ENCODE measurements at regions not wholly inside any gene's neighbourhood (a gene's known extent, or its start where the extent isn't known, plus 50 kb on each side); places are given as distances from the start of the nearest gene placed in this dataset.

- H3K9me3 ChIP-seq: no peaks in the 10 kb centered on the region
- 54 to 71% methylated on average over 1 of the region's 1 CpG for WGBS, 2 donors
- H3K4me3 ChIP-seq: no peak overlapping the region
- no peaks in the 10 kb centered on the region for H3K36me3 ChIP-seq
- no peak for TF ChIP-seq EP300 (IDR thresholded peaks at IDR 0.05)
- no peak for TF ChIP-seq POLR2A (IDR thresholded peaks at IDR 0.05)
- TF ChIP-seq CTCF (IDR thresholded peaks at IDR 0.05): no peak
- H3K27ac ChIP-seq: no peak overlapping the region
- DNase-seq (ENCODE audit: low spot score in 2 of 2): no peak
- H3K27me3 ChIP-seq: no peaks in the 10 kb centered on the region
- H3K4me1 ChIP-seq: peaks cover 0 to 15% (median 0%) of the 10 kb centered on the region in 4 donors
Observed at GRCh38 chr7:46170792-46171191, 249.7 kb upstream of the IGFBP3 start.

- no peak for TF ChIP-seq EP300 (IDR thresholded peaks at IDR 0.05)
- TF ChIP-seq CTCF (IDR thresholded peaks at IDR 0.05): no peak
- no peak for TF ChIP-seq POLR2A (IDR thresholded peaks at IDR 0.05)
- WGBS, 2 donors: 73 to 77% methylated on average over 6 of the region's 6 CpGs
Observed at GRCh38 chr7:46170021-46170420, 248.9 kb upstream of the IGFBP3 start.

GRCh38 chr7:46169384-46169755 is 248.3 kb upstream of the IGFBP3 start:
- Histone ChIP-seq H3K36me3 (no peaks in the 10 kb centered on the region), H3K4me1 (peaks cover 0 to 14% (median 0%) of the 10 kb centered on the region in 4 donors), H3K9me3 (no peaks in the 10 kb centered on the region), H3K27me3 (no peaks in the 10 kb centered on the region), H3K4me3 (no peak overlapping the region), H3K27ac (no peak overlapping the region)
- TF ChIP-seq CTCF (IDR thresholded peaks at IDR 0.05) (no peak), EP300 (IDR thresholded peaks at IDR 0.05) (no peak), POLR2A (IDR thresholded peaks at IDR 0.05) (no peak)
- 76 to 96% methylated on average over 1 of the region's 1 CpG for WGBS, 2 donors
- DNase-seq (ENCODE audit: low spot score in 2 of 2): no peak

More at GRCh38 chr7:46170021-46170420, 248.9 kb upstream of the IGFBP3 start:
- no peaks in the 10 kb centered on the region for H3K9me3 ChIP-seq
- H3K36me3 ChIP-seq: no peaks in the 10 kb centered on the region
- H3K27me3 ChIP-seq: no peaks in the 10 kb centered on the region
- DNase-seq (ENCODE audit: low spot score in 2 of 2): no peak
- peaks cover 0 to 15% (median 0%) of the 10 kb centered on the region in 4 donors for H3K4me1 ChIP-seq
- no peak overlapping the region for H3K4me3 ChIP-seq
- H3K27ac ChIP-seq: no peak overlapping the region

GRCh38 chr7:46168671-46169383 is 247.8 kb upstream of the IGFBP3 start:
- Histone ChIP-seq H3K27ac (no peak overlapping the region), H3K36me3 (no peaks in the 10 kb centered on the region), H3K27me3 (no peaks in the 10 kb centered on the region), H3K9me3 (no peaks in the 10 kb centered on the region), H3K4me3 (no peak overlapping the region), H3K4me1 (peaks cover 0 to 8% (median 0%) of the 10 kb centered on the region in 4 donors)
- 89 to 90% methylated on average over 11 of the region's 11 CpGs for WGBS, 2 donors
- no peak for TF ChIP-seq EP300 (IDR thresholded peaks at IDR 0.05)
- no peak for TF ChIP-seq POLR2A (IDR thresholded peaks at IDR 0.05)
- no peak for TF ChIP-seq CTCF (IDR thresholded peaks at IDR 0.05)
- DNase-seq (ENCODE audit: low spot score in 2 of 2): no peak

- Histone ChIP-seq H3K27me3 (no peaks in the 10 kb centered on the region), H3K36me3 (no peaks in the 10 kb centered on the region), H3K4me1 (peaks cover 0 to 2% (median 0%) of the 10 kb centered on the region in 4 donors), H3K9me3 (no peaks in the 10 kb centered on the region), H3K4me3 (no peak overlapping the region), H3K27ac (no peak overlapping the region)
- TF ChIP-seq EP300 (IDR thresholded peaks at IDR 0.05) (no peak), POLR2A (IDR thresholded peaks at IDR 0.05) (no peak), CTCF (IDR thresholded peaks at IDR 0.05) (no peak)
- 91 to 92% methylated on average over 5 of the region's 5 CpGs for WGBS, 2 donors
- DNase-seq (ENCODE audit: low spot score in 2 of 2): no peak
Observed at GRCh38 chr7:46168231-46168630, 247.2 kb upstream of the IGFBP3 start.
